ENCODE measurements at regions not wholly inside any gene's neighbourhood (a gene's known extent, or its start where the extent isn't known, plus 50 kb on each side); places are given as distances from the start of the nearest gene placed in this dataset.
"Not testable (repeated sequence)": the region's sequence is repeated elsewhere in the genome, so short reads cannot be mapped to it uniquely, and the experiment has no call there.

GRCh38 chr4:45292844-45293243 lies 566.5 kb upstream of the GNPDA2 start:
- TF ChIP-seq POLR2A (IDR thresholded peaks at IDR 0.05) = no peak
- no peak for TF ChIP-seq CTCF (IDR thresholded peaks at IDR 0.05)
- Histone ChIP-seq H3K9me3 (no peaks in the 10 kb centered on the region), H3K4me1 (no peaks in the 10 kb centered on the region), H3K4me3 (no peak overlapping the region), H3K36me3 (no peaks in the 10 kb centered on the region), H3K27me3 (no peaks in the 10 kb centered on the region), H3K27ac (no peak overlapping the region)
- intact Hi-C loops (cut with DNase I; ENCODE audit: low total_unique reads) = no loop called here
- DNase-seq = no peak

GRCh38 chr4:45284400-45285085 lies 558.2 kb upstream of the GNPDA2 start:
- Histone ChIP-seq H3K9me3 (no peaks in the 10 kb centered on the region), H3K27ac (no peak overlapping the region), H3K4me3 (no peak overlapping the region), H3K4me1 (no peaks in the 10 kb centered on the region), H3K36me3 (no peaks in the 10 kb centered on the region), H3K27me3 (no peaks in the 10 kb centered on the region)
- TF ChIP-seq POLR2A (IDR thresholded peaks at IDR 0.05) = no peak
- TF ChIP-seq CTCF (IDR thresholded peaks at IDR 0.05) = no peak
- DNase-seq = no peak
- intact Hi-C loops (cut with DNase I; ENCODE audit: low total_unique reads) = no loop called here

- DNase-seq = no peak
- intact Hi-C loops (cut with DNase I; ENCODE audit: low total_unique reads) = no loop called here
- TF ChIP-seq POLR2A (IDR thresholded peaks at IDR 0.05) (no peak), CTCF (IDR thresholded peaks at IDR 0.05) (no peak)
These were observed 557.0 kb upstream of the GNPDA2 start for GRCh38 chr4:45283352-45283751.

GRCh38 chr4:45280121-45280520 lies 553.8 kb upstream of the GNPDA2 start:
- TF ChIP-seq CTCF (IDR thresholded peaks at IDR 0.05) = no peak
- no peaks in the 10 kb centered on the region for H3K9me3 ChIP-seq
- H3K27ac ChIP-seq = no peak overlapping the region
- no peaks in the 10 kb centered on the region for H3K36me3 ChIP-seq
- no peaks in the 10 kb centered on the region for H3K4me1 ChIP-seq
- H3K27me3 ChIP-seq = no peaks in the 10 kb centered on the region
- no peak overlapping the region for H3K4me3 ChIP-seq
- intact Hi-C loops (cut with DNase I; ENCODE audit: low total_unique reads) = no loop called here
- DNase-seq = no peak

More at GRCh38 chr4:45283352-45283751, 557.0 kb upstream of the GNPDA2 start:
- H3K4me3 ChIP-seq = no peak overlapping the region
- H3K36me3 ChIP-seq = no peaks in the 10 kb centered on the region
- H3K27me3 ChIP-seq = no peaks in the 10 kb centered on the region
- H3K9me3 ChIP-seq = no peaks in the 10 kb centered on the region
- H3K4me1 ChIP-seq = no peaks in the 10 kb centered on the region
- no peak overlapping the region for H3K27ac ChIP-seq

GRCh38 chr4:45275862-45276261 lies 549.5 kb upstream of the GNPDA2 start:
- peak in 1 of 2 donors; percentile 15 for DNase-seq
- peak overlapping the region in 1 of 2 donors; percentile 38 for H3K27ac ChIP-seq
- H3K4me1 ChIP-seq = no peaks in the 10 kb centered on the region
- H3K36me3 ChIP-seq = no peaks in the 10 kb centered on the region
- TF ChIP-seq POLR2A (IDR thresholded peaks at IDR 0.05) = no peak
- H3K4me3 ChIP-seq = no peak overlapping the region
- no peaks in the 10 kb centered on the region for H3K27me3 ChIP-seq
- intact Hi-C loops (cut with DNase I; ENCODE audit: low total_unique reads) = no loop called here
- H3K9me3 ChIP-seq = no peaks in the 10 kb centered on the region

GRCh38 chr4:45248106-45248505 lies 521.8 kb upstream of the GNPDA2 start:
- DNase-seq; H3K4me1 ChIP-seq; H3K27me3 ChIP-seq; H3K27ac ChIP-seq; intact Hi-C loops (cut with DNase I; ENCODE audit: low total_unique reads); H3K9me3 ChIP-seq; H3K4me3 ChIP-seq; H3K36me3 ChIP-seq: not testable (repeated sequence)

Measured in uterus (tissue), 3 donors.